B cell (primary cell): ENCODE measurements at regions not wholly inside any gene's neighbourhood (a gene's known extent, or its start where the extent isn't known, plus 50 kb on each side); places are given as distances from the start of the nearest gene placed in this dataset.
"Not testable (repeated sequence)": the region's sequence is repeated elsewhere in the genome, so short reads cannot be mapped to it uniquely, and the experiment has no call there.

Experiments
- ATAC-seq: fragments of 200-7000 bp; cut with Tn5 transposase; one replicate; pipeline ENCODE4 v1.10.0; 2021; ENCODE audit warnings: low read depth, mild to moderate bottlenecking, moderate number of reproducible peaks, moderate library complexity
- CTCF ChIA-PET: fragments of 350-600 bp; sonication (Branson Sonifier 250); formaldehyde crosslinking; loops from one replicate; lab custom pipeline; 2021; ENCODE audit warnings: antibody characterized with exemption, inconsistent platforms; lab: Charles Lee
- POLR2A ChIA-PET: fragments of 350-600 bp; sonication (Branson Sonifier 250); formaldehyde crosslinking; loops from one replicate; lab custom pipeline; 2021; ENCODE audit warnings: antibody characterized with exemption; lab: Charles Lee
- DNase-seq: peaks from one replicate; pipeline ENCODE4 v3.0.0; 2013
- H2AFZ ChIP-seq: 2 replicates; pipeline ENCODE4 v1.6.1; 2012; ENCODE audit warnings: mild to moderate bottlenecking, low read depth, low read length; ENCODE audit not compliant: insufficient read depth, poor library complexity, severe bottlenecking
- H3K27ac ChIP-seq, 2 donors: 1 replicate in 1 of 2; 2 replicates in 1 of 2; pipeline ENCODE4 v1.5.1; 2012 to 2013; ENCODE audit warnings: low read length in 2 of 2, mild to moderate bottlenecking in 2 of 2, moderate library complexity in 1 of 2
- H3K27me3 ChIP-seq, 4 experiments: fragments of 200-600 bp in 1 of 4; sonication (generic) in 1 of 4; replicated peaks in 1 of 4; 1 replicate in 2 of 4; 2 replicates in 2 of 4; pipeline versions ENCODE4 v1.6.1 to v1.7.0; 2013 to 2016; ENCODE audit warnings: low read length in 3 of 4, mild to moderate bottlenecking in 2 of 4, mixed read lengths in 1 of 4, moderate library complexity in 1 of 4; ENCODE audit not compliant: insufficient read depth in 4 of 4, control insufficient read depth in 3 of 4; ENCODE audit errors: control extremely low read depth in 1 of 4
- H3K36me3 ChIP-seq, 2 experiments: replicated peaks in 1 of 2; 1 replicate in 1 of 2; 2 replicates in 1 of 2; pipeline versions ENCODE4 v1.6.1 to v1.7.1; 2013; ENCODE audit warnings: low read length in 1 of 2; ENCODE audit not compliant: insufficient read depth in 2 of 2, control insufficient read depth in 1 of 2; ENCODE audit errors: control extremely low read depth in 1 of 2, extremely low read depth in 1 of 2
- H3K4me1 ChIP-seq, 2 donors: fragments of 200-600 bp in 1 of 2; sonication (generic) in 1 of 2; 1 replicate in 1 of 2; 2 replicates in 1 of 2; pipeline versions ENCODE4 v1.5.1 to v1.6.1; 2013 to 2017; ENCODE audit warnings: low read length in 2 of 2; ENCODE audit not compliant: control insufficient read depth in 2 of 2, insufficient read depth in 2 of 2
- H3K4me2 ChIP-seq: replicated peaks from 2 replicates; pipeline ENCODE3; 2012; ENCODE audit warnings: mild to moderate bottlenecking, low read depth, low read length; ENCODE audit not compliant: poor library complexity, severe bottlenecking
- H3K4me3 ChIP-seq, 5 experiments: fragments of 200-600 bp in 1 of 5; sonication (generic) in 1 of 5; 1 replicate in 3 of 5; 2 replicates in 2 of 5; pipeline versions ENCODE4 v1.5.1 to v1.7.0; 2011 to 2016; ENCODE audit warnings: low read length in 4 of 5, mild to moderate bottlenecking in 4 of 5, low read depth in 2 of 5, control low read depth in 1 of 5, moderate library complexity in 1 of 5; ENCODE audit not compliant: insufficient read depth in 1 of 5; ENCODE audit errors: control extremely low read depth in 1 of 5, extremely low read depth in 1 of 5
- H3K79me2 ChIP-seq: fragments of 200-600 bp; sonication (generic); one replicate; pipeline ENCODE4 v1.6.0; 2016; ENCODE audit warnings: low read length; ENCODE audit not compliant: control insufficient read depth, insufficient read depth
- H3K9ac ChIP-seq: fragments of 200-600 bp; sonication (generic); 2 replicates; pipeline ENCODE4 v1.6.1; 2017; ENCODE audit warnings: mild to moderate bottlenecking, low read length, moderate library complexity
- H3K9me3 ChIP-seq, 3 donors: one replicate each; pipeline versions ENCODE4 v1.6.1 to v1.7.1; 2013; ENCODE audit warnings: low read length in 2 of 3; ENCODE audit not compliant: control insufficient read depth in 2 of 3, insufficient read depth in 1 of 3; ENCODE audit errors: control extremely low read depth in 1 of 3
- H4K20me1 ChIP-seq: 2 replicates; pipeline ENCODE4 v1.6.0; 2012; ENCODE audit warnings: mild to moderate bottlenecking, low read length; ENCODE audit not compliant: insufficient read depth, control insufficient read depth, poor library complexity, severe bottlenecking
- H3K27ac Mint-ChIP-seq: one replicate; pipeline ENCODE4 v1.8.0; 2021; ENCODE audit warnings: mixed read lengths
- H3K27me3 Mint-ChIP-seq: one replicate; pipeline ENCODE4 v1.8.0; 2021; ENCODE audit warnings: mixed read lengths
- H3K4me1 Mint-ChIP-seq: one replicate; pipeline ENCODE4 v1.8.0; 2021; ENCODE audit warnings: mixed read lengths
- H3K4me3 Mint-ChIP-seq: one replicate; pipeline ENCODE4 v1.8.0; 2021; ENCODE audit warnings: mixed read lengths
- H3K9me3 Mint-ChIP-seq: one replicate; pipeline ENCODE4 v1.8.0; 2022; ENCODE audit warnings: mixed read lengths; ENCODE audit not compliant: insufficient read depth
- EZH2 ChIP-seq: IDR thresholded peaks from 2 replicates; pipeline ENCODE4 v1.6.1; 2012; ENCODE audit warnings: borderline replicate concordance, low read depth, mild to moderate bottlenecking, moderate library complexity, low read length; ENCODE audit not compliant: insufficient read depth, poor library complexity, severe bottlenecking
- WGBS: methylation state at CpG from one replicate; pipeline ENCODE4 v1.1.5; 2013; ENCODE audit warnings: missing lambda C conversion rate; ENCODE audit not compliant: insufficient coverage; 5-methylcytosine and 5-hydroxymethylcytosine counted together
- intact Hi-C: fragments of 100-400 bp; cut with micrococcal nuclease; formaldehyde crosslinking; loops from one replicate; pipeline ENCODE4 v1.10.0; 2022
- TF ChIP-seq, protein P1 (sequence below): fragments of 200-600 bp; IDR thresholded peaks from one replicate; pipeline ENCODE4 v1.8.0; 2022; ENCODE audit warnings: antibody characterized with exemption, mild to moderate bottlenecking

DNA sequence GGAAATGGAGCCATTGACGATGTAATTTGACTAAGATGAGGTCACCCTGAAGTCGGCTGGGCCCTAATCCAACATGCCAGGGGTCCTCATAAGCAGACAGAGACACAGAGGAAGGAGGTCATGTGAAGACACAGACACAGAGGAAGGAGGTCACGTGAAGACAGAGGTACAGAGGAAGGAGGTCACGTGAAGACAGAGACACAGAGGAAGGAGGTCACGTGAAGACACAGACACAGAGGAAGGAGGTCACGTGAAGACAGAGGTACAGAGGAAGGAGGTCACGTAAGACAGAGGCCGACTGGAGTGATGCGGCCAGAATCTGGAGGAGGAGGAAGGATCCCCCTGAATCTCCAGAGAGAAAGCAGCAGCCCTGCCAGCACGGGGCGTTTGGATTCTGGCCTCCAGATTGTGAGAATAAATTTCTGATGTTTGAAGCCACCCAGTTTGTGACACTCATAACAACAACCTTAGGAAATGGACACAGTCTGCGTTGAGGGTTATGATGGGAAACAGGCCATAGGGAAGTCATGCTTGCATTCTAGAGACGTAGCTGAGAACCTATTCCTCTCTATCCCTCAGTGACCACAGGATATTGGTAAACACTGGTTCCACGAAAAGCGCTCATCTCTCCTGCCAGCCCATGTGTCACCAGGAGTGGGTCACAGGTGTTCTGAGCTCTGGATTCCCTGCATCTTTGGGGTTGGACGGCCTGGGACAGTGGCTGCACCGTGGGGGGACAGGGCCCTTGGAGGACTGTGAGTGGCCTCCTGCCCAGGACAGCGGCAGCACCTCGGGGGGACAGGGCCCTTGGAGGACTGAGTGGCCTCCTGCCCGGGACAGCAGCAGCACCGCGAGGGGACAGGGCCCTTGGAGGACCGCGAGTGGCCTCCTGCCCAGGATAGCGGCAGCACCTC, 108.5 kb downstream of the SOX1 start:
- no peaks in the 10 kb centered on the region for H3K4me1 Mint-ChIP-seq
- intact Hi-C loops, result no loop called here
- no peak for ATAC-seq
- Histone ChIP-seq H3K9ac (no peak overlapping the region), H3K4me1 (no peaks in the 10 kb centered on the region), H4K20me1 (no peaks in the 10 kb centered on the region), H2AFZ (no peak overlapping the region), H3K27me3 (no peaks in the 10 kb centered on the region), H3K9me3 (peaks cover 0 to 34% (median 5%) of the 10 kb centered on the region in 3 donors), H3K27ac (no peak overlapping the region), H3K4me2 (no peak overlapping the region), H3K4me3 (no peak overlapping the region), H3K79me2 (no peaks in the 10 kb centered on the region), H3K36me3 (no peaks in the 10 kb centered on the region)
- H3K27me3 Mint-ChIP-seq, result no peaks in the 10 kb centered on the region
- no peak overlapping the region for H3K4me3 Mint-ChIP-seq
- DNase-seq, result no peak
- 92% methylated on average over 20 of the region's 25 CpGs for WGBS
- ChIA-PET POLR2A (no interaction called here), CTCF (no interaction called here)
- peaks cover 7% of the 10 kb centered on the region for H3K9me3 Mint-ChIP-seq
- no peak overlapping the region for H3K27ac Mint-ChIP-seq
- no peak for TF ChIP-seq EZH2
- TF ChIP-seq, protein P1, sequence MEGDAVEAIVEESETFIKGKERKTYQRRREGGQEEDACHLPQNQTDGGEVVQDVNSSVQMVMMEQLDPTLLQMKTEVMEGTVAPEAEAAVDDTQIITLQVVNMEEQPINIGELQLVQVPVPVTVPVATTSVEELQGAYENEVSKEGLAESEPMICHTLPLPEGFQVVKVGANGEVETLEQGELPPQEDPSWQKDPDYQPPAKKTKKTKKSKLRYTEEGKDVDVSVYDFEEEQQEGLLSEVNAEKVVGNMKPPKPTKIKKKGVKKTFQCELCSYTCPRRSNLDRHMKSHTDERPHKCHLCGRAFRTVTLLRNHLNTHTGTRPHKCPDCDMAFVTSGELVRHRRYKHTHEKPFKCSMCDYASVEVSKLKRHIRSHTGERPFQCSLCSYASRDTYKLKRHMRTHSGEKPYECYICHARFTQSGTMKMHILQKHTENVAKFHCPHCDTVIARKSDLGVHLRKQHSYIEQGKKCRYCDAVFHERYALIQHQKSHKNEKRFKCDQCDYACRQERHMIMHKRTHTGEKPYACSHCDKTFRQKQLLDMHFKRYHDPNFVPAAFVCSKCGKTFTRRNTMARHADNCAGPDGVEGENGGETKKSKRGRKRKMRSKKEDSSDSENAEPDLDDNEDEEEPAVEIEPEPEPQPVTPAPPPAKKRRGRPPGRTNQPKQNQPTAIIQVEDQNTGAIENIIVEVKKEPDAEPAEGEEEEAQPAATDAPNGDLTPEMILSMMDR, result no peak

DNA sequence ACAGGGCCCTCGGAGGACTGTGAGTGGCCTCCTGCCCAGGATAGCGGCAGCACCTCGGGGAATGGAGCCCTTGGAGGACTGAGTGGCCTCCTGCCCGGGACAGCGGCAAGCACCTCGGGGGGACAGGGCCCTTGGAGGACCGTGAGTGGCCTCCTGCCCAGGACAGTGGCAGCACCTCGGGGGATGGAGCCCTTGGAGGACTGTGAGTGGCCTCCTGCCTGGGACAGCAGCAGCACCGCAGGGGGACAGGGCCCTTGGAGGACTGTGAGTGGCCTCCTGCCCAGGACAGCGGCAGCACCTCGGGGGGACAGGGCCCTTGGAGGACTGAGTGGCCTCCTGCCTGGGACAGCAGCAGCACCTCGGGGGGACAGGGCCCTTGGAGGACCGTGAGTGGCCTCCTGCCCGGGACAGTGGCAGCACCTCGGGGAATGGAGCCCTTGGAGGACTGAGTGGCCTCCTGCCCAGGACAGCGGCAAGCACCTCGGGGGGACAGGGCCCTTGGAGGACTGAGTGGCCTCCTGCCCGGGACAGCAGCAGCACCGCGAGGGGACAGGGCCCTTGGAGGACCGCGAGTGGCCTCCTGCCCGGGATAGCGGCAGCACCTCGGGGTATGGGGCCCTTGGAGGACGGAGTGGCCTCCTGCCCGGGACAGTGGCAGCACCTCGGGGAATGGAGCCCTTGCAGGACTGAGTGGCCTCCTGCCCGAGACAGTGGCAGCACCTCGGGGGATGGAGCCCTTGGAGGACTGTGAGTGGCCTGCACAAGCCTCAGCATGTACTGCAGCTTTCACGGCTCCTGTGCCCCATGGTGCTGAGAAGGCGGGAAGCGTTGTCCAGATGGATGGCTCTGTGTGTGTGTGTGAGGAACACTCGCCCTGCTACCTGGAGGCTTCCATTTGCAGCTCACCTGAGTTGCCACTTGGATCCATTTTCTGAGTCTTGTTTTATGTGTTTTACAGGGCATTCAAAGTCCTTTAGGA, 109.5 kb downstream of the SOX1 start:
- H3K4me2 ChIP-seq, H3K4me1 Mint-ChIP-seq, DNase-seq, H3K79me2 ChIP-seq, H3K4me3 Mint-ChIP-seq, H3K4me1 ChIP-seq, intact Hi-C loops, H3K27me3 Mint-ChIP-seq, H3K36me3 ChIP-seq, H3K9me3 Mint-ChIP-seq, H3K9ac ChIP-seq, H2AFZ ChIP-seq, H3K4me3 ChIP-seq, CTCF ChIA-PET, H4K20me1 ChIP-seq, POLR2A ChIA-PET, ATAC-seq, H3K27me3 ChIP-seq, H3K27ac ChIP-seq, H3K27ac Mint-ChIP-seq: not testable (repeated sequence)
- WGBS, result 89% methylated on average over 34 of the region's 34 CpGs
- H3K9me3 ChIP-seq, result peaks cover 0 to 27% (median 5%) of the 10 kb centered on the region in 3 donors
